Spleen (tissue), 7 donors: ENCODE measurements at regions not wholly inside any gene's neighbourhood (a gene's known extent, or its start where the extent isn't known, plus 50 kb on each side); places are given as distances from the start of the nearest gene placed in this dataset.

Experiments
- POLR2A ChIP-seq, 3 donors: fragments of 450-650 bp; IDR thresholded peaks; one replicate each; pipeline ENCODE4 v1.5.1; 2017; ENCODE audit warnings: antibody characterized with exemption in 3 of 3, mild to moderate bottlenecking in 1 of 3
- TF ChIP-seq, protein P1 (sequence below), 11 experiments: fragments of 200-600 bp in 7 of 11; fragments of 450-650 bp in 4 of 11; sonication (generic) in 4 of 11; IDR thresholded peaks in 8 of 11; conservative IDR thresholded peaks in 3 of 11; 1 replicate in 7 of 11; 2 replicates in 4 of 11; pipeline versions ENCODE4 v1.4.0 to v1.8.0; 2016 to 2021; ENCODE audit warnings: antibody characterized with exemption in 11 of 11, inconsistent platforms in 4 of 11, mild to moderate bottlenecking in 1 of 11
- donor health status: DM: no; HTN: no; CAD: no; lungs with moderate emphysema.
- donor health status: DM: no; HTN: no; CAD: no.
- donor health status: DM: no; HTN: no; CAD: no.

DNA sequence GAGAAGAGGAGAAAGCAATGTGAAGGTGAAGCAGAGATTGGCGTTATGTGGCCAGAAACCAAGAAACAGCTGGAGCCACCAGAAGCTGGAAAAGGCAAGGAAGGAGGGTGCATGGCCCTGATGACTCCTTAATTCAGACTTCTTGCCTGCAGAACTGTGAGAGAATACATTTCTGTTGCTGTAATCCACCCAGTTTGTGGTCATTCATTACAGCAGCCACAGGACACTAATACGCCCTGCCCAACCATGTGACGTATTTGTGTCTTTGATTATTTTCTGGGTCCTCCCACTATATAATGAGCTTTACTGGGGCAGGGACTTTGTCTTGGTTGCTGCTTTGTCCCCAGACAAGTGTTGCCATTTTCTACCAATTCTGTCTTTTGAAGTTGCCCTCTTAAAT lies 64.5 kb upstream of the MITF start:
- TF ChIP-seq, protein P1, sequence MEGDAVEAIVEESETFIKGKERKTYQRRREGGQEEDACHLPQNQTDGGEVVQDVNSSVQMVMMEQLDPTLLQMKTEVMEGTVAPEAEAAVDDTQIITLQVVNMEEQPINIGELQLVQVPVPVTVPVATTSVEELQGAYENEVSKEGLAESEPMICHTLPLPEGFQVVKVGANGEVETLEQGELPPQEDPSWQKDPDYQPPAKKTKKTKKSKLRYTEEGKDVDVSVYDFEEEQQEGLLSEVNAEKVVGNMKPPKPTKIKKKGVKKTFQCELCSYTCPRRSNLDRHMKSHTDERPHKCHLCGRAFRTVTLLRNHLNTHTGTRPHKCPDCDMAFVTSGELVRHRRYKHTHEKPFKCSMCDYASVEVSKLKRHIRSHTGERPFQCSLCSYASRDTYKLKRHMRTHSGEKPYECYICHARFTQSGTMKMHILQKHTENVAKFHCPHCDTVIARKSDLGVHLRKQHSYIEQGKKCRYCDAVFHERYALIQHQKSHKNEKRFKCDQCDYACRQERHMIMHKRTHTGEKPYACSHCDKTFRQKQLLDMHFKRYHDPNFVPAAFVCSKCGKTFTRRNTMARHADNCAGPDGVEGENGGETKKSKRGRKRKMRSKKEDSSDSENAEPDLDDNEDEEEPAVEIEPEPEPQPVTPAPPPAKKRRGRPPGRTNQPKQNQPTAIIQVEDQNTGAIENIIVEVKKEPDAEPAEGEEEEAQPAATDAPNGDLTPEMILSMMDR (IDR thresholded peaks at IDR 0.05 in 8 of 11, conservative IDR thresholded peaks at IDR 0.05 in 3 of 11), result no peak
- TF ChIP-seq POLR2A (IDR thresholded peaks at IDR 0.05), result no peak
